Stimulated activated CD8-positive, alpha-beta memory T cell treated with anti-CD3 and anti-CD28 coated beads, Interleukin-7, amount 100 ng/mL, for 48 hours (primary cell): ENCODE measurements at regions not wholly inside any gene's neighbourhood (a gene's known extent, or its start where the extent isn't known, plus 50 kb on each side); places are given as distances from the start of the nearest gene placed in this dataset.
"Not testable (repeated sequence)": the region's sequence is repeated elsewhere in the genome, so short reads cannot be mapped to it uniquely, and the experiment has no call there.

Experiments used
- DNase-seq, 2 donors: peaks; one replicate each; pipeline ENCODE4 v3.0.0-alpha.2; 2020; ENCODE audit warnings: low read depth in 1 of 2; ENCODE audit errors: extremely low read depth in 1 of 2

DNA sequence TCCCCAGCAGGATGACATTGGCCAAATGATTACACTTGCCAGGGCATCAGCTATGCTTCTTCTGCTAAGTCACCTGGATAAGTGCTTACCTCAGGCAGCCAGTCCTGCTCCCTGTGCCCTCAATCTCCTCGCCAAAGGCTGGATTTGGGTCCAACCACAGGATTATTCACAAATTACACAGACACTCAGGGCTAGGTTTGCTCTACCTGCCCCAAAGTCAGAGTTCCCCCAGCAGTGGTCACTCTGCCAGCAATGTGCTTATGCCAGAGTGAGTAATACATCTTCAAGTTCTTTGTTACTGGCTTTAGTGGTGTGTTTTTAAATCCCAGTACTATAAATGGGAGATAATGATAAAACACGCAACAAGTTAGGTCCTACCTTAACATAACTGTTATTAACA lies 189.7 kb upstream of the SEMA3D start:
- no peak for DNase-seq

DNA sequence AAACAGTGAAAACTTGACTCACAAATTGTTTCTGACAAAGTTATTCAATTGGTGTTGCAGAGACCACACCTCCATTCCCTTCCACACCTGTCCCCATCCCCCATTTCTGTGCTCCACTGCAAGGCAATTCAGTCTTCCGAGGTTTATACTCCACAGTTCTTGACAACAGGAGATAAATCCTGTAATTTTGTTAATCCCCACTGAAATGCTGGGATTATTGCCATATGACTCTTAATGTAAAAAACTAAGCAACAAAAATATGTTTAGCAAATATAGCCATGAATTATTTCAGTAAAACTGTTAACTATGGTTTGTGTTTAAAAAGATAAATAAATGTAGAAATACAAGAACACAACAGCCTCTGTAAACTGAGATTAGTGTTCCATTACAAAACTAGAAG lies 170.1 kb upstream of the SEMA3D start:
- DNase-seq, result no peak

DNA sequence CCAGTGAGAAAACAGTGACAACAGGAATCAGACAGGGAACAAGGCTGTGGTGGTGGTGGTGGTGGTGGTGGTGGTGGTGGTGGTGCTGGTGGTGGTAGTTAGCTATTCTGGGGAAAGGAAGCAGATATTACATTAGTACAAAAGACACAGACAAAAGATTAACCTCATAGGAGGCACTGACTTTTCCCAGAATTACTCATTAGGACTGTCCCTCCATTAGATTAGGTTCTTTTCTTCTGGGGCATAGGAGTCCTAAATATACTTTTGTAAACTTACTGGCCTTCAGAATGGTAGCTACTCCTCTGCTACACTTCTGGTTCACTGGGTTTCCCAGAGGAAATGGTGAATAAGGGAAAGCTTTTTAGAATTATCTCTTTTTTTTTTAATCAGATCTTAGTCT lies 156.6 kb upstream of the SEMA3D start:
- DNase-seq, result no peak

DNA sequence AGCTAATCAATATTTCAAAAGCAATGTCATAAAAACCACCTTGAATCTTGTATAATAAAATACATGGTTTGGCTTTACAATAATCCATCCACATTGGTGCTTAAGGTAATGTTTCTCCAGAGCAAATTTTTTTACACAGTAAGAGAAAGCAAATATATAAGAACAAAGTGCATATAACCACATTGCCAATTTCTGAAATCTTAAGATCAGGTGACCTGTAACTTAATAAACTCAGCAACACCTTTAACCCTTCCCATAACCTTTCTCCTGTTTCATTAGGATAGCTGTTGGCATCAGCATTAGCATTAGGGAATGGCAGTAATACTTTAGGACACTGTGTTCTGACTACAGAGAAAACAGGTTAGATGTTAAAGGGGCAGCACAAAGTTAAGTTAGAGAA lies 155.9 kb upstream of the SEMA3D start:
- DNase-seq, result no peak

DNA sequence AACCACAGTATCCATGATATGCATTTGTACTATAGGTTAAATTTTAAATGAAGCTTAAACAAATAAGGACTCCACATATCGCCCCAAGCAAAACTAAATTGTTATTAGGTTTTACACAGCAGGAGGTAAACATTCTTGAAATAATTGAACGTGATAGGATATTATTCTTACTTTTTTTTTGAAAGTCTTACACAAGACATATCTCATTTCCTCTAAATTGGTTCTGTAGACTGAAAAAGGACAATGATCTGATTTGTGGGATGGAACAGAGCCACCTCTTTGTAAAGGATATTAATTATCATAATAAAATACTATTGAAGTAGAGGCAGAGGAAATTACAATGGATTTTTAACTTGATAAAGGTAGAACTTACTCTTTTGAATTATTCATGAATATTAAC lies 155.1 kb upstream of the SEMA3D start:
- DNase-seq, result no peak

DNA sequence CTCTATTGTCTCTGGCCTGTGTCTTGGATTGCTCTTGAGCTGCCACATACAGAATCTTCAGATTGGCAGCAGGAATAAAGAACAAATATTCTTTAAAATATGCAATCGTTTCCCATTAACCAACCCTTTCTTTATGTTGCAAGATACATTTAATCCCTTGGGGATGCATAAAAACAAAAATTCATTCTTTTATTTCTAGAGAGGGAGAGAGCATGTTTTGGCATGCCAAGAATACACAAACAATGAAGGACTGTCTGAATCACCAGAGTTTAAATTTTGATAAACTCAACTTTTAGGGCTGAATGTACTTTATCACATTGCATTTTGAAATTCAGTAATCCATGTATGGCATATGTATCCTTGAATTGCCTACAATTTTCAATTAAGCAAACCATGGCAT lies 154.3 kb upstream of the SEMA3D start:
- DNase-seq, result no peak

DNA sequence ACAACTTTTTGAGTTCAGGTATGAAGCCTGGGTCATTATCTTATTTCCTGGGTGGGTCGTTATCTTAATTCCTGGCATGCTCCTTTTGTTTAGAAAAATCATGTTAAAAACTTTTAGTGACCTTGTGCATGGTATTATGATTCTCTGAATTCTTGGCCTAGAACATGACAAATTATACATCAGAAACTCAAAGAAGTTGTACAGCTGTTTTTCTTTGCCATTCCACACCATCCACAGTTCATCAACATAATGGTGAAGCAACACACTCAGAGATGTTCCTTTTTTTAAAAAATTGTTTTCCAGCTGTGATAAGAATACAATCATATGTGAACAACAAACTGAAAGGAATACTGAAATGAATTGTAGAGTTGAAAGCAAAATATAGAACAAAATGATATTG lies 149.2 kb upstream of the SEMA3D start:
- no peak for DNase-seq

DNA sequence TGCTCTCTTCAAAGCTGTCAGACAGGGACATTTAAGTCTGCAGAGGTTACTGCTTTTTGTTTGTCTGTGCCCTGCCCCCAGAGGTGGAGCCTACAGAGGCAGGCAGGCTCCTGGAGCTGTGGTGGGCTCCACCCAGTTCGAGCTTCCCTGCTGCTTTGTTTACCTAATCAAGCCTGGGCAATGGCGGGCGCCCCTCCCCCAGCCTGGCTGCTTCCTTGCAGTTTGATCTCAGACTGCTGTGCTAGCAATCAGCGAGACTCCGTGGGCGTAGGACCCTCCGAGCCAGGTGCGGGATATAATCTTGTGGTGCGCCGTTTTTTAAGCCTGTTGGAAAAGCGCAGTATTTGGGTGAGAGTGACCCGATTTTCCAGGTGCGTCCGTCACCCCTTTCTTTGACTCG lies 148.3 kb upstream of the SEMA3D start:
- DNase-seq, result not testable (repeated sequence)

DNA sequence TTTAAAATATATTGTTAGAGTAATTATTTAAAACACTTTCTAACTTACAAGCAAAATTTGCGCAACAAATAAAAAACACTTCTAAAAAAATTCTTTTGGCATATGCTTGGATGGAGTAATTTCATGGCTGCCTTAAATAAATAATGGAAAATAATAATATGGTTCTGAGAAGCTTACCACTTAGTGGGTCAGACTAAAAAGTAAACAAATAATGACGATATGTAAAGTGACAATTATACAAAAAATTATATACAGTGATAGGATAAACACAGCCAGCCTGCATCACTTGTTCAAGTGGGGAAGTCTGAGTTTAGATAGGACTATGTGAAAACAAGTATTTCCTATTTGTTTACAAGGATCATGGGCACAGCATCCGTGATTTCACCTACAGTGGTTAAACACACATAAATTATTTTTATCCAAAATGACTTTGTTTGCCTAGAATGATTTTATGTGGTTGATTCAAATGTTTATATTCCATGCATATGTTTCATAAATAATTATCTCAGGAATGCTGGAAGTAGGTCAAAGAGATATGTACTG lies 141.7 kb upstream of the SEMA3D start:
- no peak for DNase-seq

DNA sequence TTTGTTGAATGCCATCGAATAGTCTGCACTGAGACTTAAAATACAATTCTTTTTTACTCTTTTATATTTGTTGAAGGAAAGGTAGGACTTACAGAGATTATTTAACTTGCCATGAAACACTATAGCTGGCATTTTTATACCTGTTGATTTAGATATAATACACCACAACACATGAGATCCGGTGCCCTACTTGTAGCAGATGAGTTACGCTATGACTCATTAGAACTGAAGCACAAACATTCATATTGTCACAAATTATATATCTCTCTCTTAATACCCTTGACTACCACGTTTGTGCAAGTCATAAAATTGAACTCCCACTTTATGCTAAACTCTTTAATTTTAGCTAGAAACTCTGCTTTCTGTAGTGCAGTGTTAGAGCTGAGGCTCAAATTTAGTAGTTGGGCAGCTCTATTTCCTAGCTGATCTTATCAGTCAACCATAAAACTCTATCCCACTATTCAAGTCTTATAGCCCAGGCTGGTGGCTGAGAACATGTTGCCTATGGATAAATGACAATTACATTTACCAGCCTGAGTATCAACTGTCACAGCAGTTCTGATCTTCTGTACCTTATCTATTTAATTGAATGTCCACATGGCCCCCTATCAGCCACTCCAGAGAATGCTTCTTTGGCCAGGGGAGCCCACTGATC lies 137.4 kb upstream of the SEMA3D start:
- DNase-seq, result no peak

DNA sequence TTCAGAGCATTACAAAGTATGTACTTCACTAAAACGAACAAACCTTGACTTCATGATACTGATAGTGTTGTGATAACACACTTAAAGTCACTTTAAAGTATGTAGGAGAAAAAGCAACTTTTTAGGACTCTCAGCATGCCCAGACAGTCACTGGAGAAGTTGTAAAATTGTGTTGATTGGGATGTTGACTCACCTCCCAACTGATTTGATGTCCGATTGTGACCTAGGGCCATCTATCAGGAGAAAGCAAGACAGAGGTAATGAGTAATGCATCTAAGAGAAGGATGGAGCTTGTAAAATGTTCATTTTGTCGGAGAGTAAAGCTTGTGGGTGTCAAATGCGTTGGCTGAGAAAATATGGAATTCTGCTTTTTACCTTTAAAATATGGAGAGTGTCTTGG lies 135.4 kb upstream of the SEMA3D start:
- no peak for DNase-seq

DNA sequence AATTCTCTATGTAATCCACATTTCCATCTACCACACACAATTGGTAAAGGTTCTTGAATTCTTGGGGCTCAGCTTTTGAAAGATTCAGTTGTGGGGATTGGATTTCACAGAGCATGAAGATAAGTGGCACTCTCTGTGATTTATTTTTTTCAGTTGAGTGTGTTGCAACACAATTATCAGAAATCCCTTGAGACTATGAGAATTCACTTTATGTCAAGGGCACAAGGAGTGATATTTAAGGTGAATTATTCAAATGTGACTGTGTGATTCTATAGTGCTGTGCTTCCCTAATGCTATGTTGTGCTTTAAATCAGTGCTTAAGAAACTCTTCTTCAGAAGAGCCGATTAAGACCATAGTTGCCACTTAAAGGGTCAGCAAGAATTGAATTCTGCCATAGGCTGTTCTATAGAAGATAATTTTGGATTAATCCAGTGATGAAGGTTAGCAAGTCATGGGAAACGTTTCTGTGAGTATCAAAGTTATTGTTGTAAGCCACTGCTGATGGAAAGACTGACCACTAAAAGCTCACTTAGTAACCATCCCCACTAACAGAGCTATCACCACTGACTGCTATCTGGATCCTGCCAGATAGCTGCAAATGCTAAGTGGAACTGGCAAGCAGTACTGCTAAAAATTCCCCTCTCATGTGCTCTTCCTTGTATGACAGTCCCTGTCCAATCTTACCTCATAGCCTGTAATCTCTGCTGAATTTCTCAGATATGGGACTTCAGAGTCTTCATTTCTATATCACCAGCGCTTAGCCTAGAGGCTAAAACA lies 134.0 kb upstream of the SEMA3D start:
- DNase-seq, result no peak

DNA sequence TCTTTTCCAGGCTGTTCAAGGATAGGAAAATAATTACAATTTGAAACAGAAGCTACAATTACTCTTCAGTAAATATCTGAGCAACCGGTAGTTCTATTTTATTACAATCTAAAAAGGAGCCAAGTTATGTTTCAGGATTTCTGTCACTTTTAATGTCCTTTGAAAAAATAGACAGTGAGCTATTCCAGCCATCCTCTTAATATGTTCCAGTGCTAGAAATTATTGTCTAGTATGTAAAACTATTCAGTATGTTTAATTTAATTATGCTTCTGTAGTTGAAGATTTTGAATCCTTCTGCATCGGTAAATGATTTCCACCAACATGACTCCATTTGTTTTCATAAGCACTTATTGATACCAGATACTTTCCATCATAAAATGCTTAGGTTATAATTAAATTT lies 129.6 kb upstream of the SEMA3D start:
- DNase-seq, result no peak

DNA sequence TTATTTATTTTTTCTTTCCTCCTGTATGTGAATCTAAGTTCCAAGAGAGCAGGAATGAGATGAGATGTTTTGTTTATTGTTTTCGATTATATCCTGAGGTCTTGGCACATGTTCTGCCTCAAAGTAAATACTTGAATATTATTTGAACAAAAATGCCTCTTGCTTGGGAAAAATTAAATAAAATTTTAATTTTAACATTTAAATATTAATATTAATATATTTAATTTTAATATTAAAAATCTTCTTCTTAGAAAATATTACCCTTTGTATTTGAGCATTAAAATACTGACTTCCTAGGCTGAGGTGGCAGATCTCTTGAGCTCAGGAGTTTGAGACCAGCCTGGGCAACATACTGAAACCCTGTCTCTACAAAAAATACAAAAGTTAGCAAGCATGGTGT lies 123.4 kb upstream of the SEMA3D start:
- no peak for DNase-seq

DNA sequence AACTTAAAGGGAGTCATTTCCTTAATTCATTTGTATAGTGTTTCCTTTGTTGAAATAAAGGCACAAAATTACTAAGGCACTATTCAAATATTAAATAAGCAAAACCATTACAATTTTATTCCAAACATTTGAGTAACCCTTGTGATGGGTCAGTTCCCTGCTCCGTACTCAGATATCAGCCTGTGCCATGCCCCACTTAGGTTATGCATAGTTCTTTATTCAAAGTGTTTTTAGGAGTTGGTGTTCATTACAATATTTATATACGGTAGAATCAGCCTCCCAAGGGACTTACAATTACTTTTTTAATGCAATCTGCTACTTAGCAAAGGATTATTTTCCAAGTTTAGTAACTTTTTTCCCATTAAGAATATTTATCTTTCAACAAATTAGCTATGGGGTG lies 119.3 kb upstream of the SEMA3D start:
- no peak for DNase-seq

DNA sequence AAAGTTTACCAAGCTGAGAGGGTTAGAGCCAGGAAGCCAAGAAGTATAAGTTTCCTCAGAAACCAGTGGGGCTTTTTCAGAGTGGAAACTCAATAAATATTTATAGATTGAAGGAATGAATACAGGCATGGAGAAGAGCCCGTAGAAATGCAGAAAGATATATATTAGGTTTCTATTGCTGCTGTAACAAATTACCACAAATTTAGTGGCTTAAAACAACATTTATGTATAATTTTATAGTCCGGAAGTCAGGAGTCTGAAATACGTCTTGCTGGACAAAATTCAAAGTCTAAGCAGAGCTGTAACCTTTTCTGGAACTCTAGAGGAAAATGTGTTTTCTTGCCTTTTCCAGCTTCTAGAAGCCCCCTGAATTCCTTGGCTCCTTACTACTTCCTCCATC lies 107.3 kb upstream of the SEMA3D start:
- DNase-seq, result no peak

DNA sequence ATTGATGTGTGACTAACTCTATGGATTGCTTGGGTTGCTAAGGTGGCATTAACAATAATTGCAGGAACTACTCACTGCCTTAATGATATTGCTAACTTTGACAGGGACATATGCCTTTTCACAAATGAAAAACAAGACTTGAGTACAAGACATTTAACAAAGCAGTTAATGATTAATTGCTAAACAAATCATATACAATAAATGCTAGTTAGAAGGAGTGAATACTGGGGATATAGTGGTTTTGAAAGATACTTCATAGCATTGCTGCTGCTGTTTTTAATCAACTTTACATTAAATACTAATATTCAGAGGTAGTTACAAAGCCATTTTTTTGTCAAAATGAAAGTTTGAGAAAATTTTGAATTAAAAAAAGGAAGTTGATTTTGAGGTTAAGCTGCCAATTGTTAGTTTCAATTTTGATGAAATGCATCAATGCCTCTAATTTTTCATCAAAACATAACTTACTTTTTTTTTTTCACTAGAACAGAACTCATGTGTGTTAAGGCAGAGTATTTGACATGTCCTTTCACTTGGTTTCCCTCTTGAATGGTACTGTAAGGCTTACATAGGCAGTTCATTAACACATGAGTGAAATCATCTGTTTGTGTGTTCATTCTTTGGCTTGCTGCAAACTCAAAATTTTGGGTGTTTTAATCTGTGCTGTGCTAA lies 106.2 kb upstream of the SEMA3D start:
- DNase-seq, result no peak

DNA sequence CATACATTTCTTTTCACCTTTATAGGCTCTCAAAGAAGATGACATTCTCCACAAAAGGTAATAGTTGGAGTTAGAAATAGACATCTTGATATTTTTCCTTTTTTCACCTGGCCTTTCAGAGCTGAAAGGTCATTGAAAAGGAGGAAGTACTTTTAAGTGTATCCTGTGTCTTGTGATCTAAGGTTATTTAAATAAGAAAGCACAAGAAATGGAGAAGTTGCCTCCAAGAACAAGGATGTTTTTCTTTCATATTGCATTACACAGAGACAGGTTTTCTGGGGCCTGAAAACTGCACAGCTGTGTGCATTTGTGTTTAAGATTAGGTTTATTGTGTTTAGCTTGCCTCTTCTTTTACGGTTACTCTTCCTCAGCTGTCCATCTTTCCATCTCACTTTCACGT lies 103.4 kb upstream of the SEMA3D start:
- DNase-seq, result no peak

DNA sequence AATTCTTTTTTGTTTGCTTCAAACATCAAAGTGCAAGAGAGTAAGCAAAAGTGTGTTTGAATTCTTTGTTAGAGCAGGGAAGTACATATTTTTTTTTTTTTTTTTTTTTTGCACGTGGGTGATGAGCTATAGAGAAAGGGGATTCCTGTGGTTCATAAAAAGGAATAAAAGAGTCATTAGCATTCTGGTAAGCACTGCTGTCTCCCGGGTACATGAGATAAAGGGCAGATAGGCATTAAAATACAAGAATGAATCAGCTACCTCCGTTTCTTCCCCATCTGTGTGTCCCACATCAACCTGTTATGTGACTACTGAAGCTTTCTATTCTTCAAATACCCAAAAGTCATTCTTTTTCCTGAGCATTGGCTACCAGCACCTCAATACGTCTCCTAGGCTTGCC lies 102.4 kb upstream of the SEMA3D start:
- DNase-seq, result no peak

DNA sequence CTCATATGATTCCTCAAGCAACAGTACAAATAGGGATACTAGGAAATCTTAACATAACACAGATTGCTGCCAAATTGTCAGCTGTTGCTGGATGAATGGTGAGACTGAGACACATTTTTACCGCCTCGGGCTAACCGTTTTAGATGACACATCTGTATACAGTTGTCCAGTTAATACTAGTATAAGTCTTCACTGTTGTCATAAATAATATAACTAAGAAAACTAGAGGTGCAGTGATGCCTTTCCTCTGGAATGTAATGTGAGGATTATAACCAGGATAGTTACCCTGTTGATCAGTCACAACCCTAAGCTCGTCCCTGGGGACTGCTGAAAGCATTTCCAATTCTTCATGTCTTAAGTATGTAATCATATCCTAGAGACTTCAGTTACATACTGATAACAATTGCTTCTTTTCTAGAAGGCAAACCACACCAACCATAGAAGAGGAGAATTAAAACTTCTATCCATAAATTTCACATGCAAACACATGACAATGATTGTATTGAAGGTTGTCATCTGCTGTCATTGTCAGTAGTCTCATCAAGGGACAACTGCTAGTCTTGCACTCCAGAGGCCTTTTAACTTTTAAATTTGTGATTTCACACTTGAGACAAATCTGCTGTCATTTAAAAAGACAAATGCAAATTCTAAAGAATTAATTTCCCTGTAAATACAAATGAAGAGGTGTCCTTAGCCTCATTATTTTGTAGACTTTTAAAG lies 100.4 kb upstream of the SEMA3D start:
- DNase-seq, result no peak

DNA sequence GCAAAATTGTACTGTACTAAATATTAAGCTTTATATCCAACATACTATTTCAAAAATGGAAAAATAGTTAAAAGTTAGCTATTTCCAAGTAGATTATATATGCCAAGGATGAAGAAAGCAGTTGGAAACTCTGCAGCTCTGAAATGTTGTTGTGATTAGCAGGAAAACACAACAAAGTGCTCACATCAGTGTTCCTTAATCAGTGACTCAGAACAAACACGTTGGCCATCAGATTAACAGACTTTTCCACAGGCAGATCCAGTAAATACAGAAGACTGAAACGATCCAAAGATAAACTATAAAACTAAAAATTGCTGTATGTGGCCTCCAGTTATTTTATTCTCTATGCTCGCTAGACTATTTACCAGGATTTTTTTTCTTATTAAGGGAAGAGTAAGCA lies 99.6 kb upstream of the SEMA3D start:
- DNase-seq, result no peak
